PC-3 (cell line): ENCODE measurements at regions not wholly inside any gene's neighbourhood (a gene's known extent, or its start where the extent isn't known, plus 50 kb on each side); places are given as distances from the start of the nearest gene placed in this dataset.

Source experiments
- CTCF ChIP-seq: fragments of 300-600 bp; sonication (generic); conservative IDR thresholded peaks from 2 replicates; pipeline ENCODE4 v1.5.1; 2017; ENCODE audit warnings: antibody characterized with exemption, low read depth, mild to moderate bottlenecking, low read length
- EZH2phosphoT487 ChIP-seq: fragments of 300-600 bp; sonication (generic); IDR thresholded peaks from 2 replicates; pipeline ENCODE4 v1.6.1; 2018; ENCODE audit warnings: mild to moderate bottlenecking, antibody characterized with exemption, low read length, borderline replicate concordance

GRCh38 chr9:78620303-78620702 lies 323.4 kb downstream of the PSAT1 start:
- TF ChIP-seq CTCF (no peak), EZH2phosphoT487 (no peak)
